Motor neuron (in vitro differentiated cells): ENCODE measurements at regions not wholly inside any gene's neighbourhood (a gene's known extent, or its start where the extent isn't known, plus 50 kb on each side); places are given as distances from the start of the nearest gene placed in this dataset.

Experiments used
- ATAC-seq, 8 experiments: fragments of 200-7000 bp; cut with Tn5 transposase; replicated peaks in 6 of 8; 2 replicates each; pipeline ENCODE4 v1.8.0; 2021; ENCODE audit warnings: mild to moderate bottlenecking in 8 of 8, moderate library complexity in 8 of 8
- H3K27ac ChIP-seq, 2 donors: fragments of 250-450 bp; sonication (Bioruptor Pico); 2 replicates each; pipeline ENCODE4 v1.9.0; 2021; ENCODE audit warnings: antibody characterized with exemption in 2 of 2, mild to moderate bottlenecking in 2 of 2, moderate library complexity in 1 of 2
- H3K4me1 ChIP-seq, 2 donors: fragments of 250-450 bp; sonication (Bioruptor Pico); replicated peaks in 1 of 2; 2 replicates each; pipeline ENCODE4 v1.6.1; 2021; ENCODE audit warnings: antibody characterized with exemption in 2 of 2, mild to moderate bottlenecking in 2 of 2, moderate library complexity in 1 of 2
- H3K4me3 ChIP-seq, 5 donors: fragments of 250-450 bp; sonication (Bioruptor Pico); 2 replicates each; pipeline ENCODE4 v1.9.0; 2021; ENCODE audit warnings: antibody characterized with exemption in 5 of 5, mild to moderate bottlenecking in 5 of 5, moderate library complexity in 4 of 5
- WGBS, 10 experiments: fragments of 450-650 bp; shearing (Covaris generic); methylation state at CpG; one replicate each; pipeline ENCODE4 v1.0.0; 2022; 5-methylcytosine and 5-hydroxymethylcytosine counted together
- in situ Hi-C, 9 experiments: fragments of 400-800 bp; cut with MboI; loops; one replicate each; pipeline ENCODE4 v1.15.0; 2021; ENCODE audit warnings: low sequenced_read_pairs in 9 of 9, low pct_unique_long_range_greater_than_20kb in 2 of 9; ENCODE audit not compliant: unreplicated experiment in 9 of 9

GRCh38 chr11:86119077-86119476 lies 50.2 kb upstream of the PICALM start:
- 0 to 86% (median 78%) methylated on average over 1 to 2 of the region's 3 CpGs; no CpG with 5 or more reads in 1 of the 10 experiments for WGBS, 10 experiments

More at GRCh38 chr11:86119077-86119476, 50.2 kb upstream of the PICALM start:
- ATAC-seq: peak in 1 of 8 experiments; percentile 67
- no peak overlapping the region for H3K4me3 ChIP-seq
- H3K27ac ChIP-seq: no peak overlapping the region
- H3K4me1 ChIP-seq: no peaks in the 10 kb centered on the region
- in situ Hi-C loops: no loop called here
